Keratinocyte (primary cell): ENCODE measurements at regions not wholly inside any gene's neighbourhood (a gene's known extent, or its start where the extent isn't known, plus 50 kb on each side); places are given as distances from the start of the nearest gene placed in this dataset.

Experiments used
- DNase-seq: peaks from one replicate; pipeline ENCODE4 v3.0.0-alpha.2; 2011; ENCODE audit warnings: low read depth, missing footprints, low spot score
- FAIRE-seq: peaks from 2 replicates; lab custom pipeline; 2011; peaks lifted over from hg19 to GRCh38; lab: Jason Lieb, UNC
- H2AFZ ChIP-seq: 2 replicates; pipeline ENCODE4 v1.6.0; 2012; ENCODE audit warnings: low read length, control low read depth, inconsistent platforms; ENCODE audit not compliant: control insufficient read depth
- H3K27ac ChIP-seq: 2 replicates; pipeline ENCODE4 v1.5.1; 2011; ENCODE audit warnings: low read length; ENCODE audit not compliant: control insufficient read depth, insufficient read depth
- H3K27me3 ChIP-seq: 3 replicates; pipeline ENCODE4 v1.6.0; 2011; ENCODE audit warnings: low read length; ENCODE audit not compliant: control insufficient read depth, insufficient read depth; ENCODE audit errors: extremely low read depth
- H3K36me3 ChIP-seq, 2 experiments: 2 replicates in 1 of 2; 3 replicates in 1 of 2; pipeline ENCODE4 v1.5.1; 2011; ENCODE audit warnings: low read length in 2 of 2, mild to moderate bottlenecking in 1 of 2; ENCODE audit not compliant: control insufficient read depth in 2 of 2, insufficient read depth in 2 of 2; ENCODE audit errors: extremely low read depth in 1 of 2
- H3K4me1 ChIP-seq: 3 replicates; pipeline ENCODE4 v1.5.1; 2011; ENCODE audit warnings: low read length; ENCODE audit not compliant: control insufficient read depth, insufficient read depth; ENCODE audit errors: extremely low read depth
- H3K4me2 ChIP-seq: 3 replicates; pipeline ENCODE4 v1.6.0; 2011; ENCODE audit warnings: low read depth, low read length; ENCODE audit not compliant: control insufficient read depth, insufficient read depth; ENCODE audit errors: extremely low read depth
- H3K4me3 ChIP-seq, 3 experiments: fragments of 200-600 bp in 1 of 3; sonication (generic) in 1 of 3; 2 replicates in 2 of 3; 3 replicates in 1 of 3; pipeline ENCODE4 v1.5.1; 2011 to 2016; ENCODE audit warnings: low read length in 3 of 3, mild to moderate bottlenecking in 3 of 3, control low read depth in 2 of 3, inconsistent platforms in 1 of 3, low read depth in 1 of 3, mixed read lengths in 1 of 3, mixed run types in 1 of 3, moderate library complexity in 1 of 3; ENCODE audit not compliant: control insufficient read depth in 2 of 3, insufficient read depth in 2 of 3; ENCODE audit errors: extremely low read depth in 1 of 3
- H3K79me2 ChIP-seq: 2 replicates; pipeline ENCODE4 v1.6.0; 2012; ENCODE audit warnings: low read length; ENCODE audit not compliant: control insufficient read depth, insufficient read depth
- H3K9ac ChIP-seq: 3 replicates; pipeline ENCODE4 v1.6.0; 2011; ENCODE audit warnings: low read length; ENCODE audit not compliant: control insufficient read depth, insufficient read depth; ENCODE audit errors: extremely low read depth
- H3K9me1 ChIP-seq: 3 replicates; pipeline ENCODE4 v1.6.0; 2011; ENCODE audit warnings: low read length; ENCODE audit not compliant: control insufficient read depth, insufficient read depth; ENCODE audit errors: extremely low read depth
- H3K9me3 ChIP-seq: 2 replicates; pipeline ENCODE4 v1.5.1; 2012; ENCODE audit warnings: low read depth, low read length; ENCODE audit not compliant: control insufficient read depth
- H4K20me1 ChIP-seq: 3 replicates; pipeline ENCODE4 v1.6.0; 2011; ENCODE audit warnings: low read length; ENCODE audit not compliant: control insufficient read depth, insufficient read depth; ENCODE audit errors: extremely low read depth
- EZH2 ChIP-seq: IDR thresholded peaks from one replicate; pipeline ENCODE4 v1.6.1; 2012; ENCODE audit warnings: inconsistent platforms, mild to moderate bottlenecking, low read length, moderate library complexity
- dilution Hi-C: fragments of 300-500 bp; cut with MboI; formaldehyde crosslinking; loops from one replicate; pipeline ENCODE4 v1.7.0; 2020; ENCODE audit warnings: low sequenced_read_pairs; ENCODE audit not compliant: extremely low pct_ligation_motif_present
- TF ChIP-seq, protein P1 (sequence below), 3 experiments: IDR thresholded peaks in 1 of 3; conservative IDR thresholded peaks in 1 of 3; optimal IDR thresholded peaks in 1 of 3; 2 replicates in 2 of 3; 3 replicates in 1 of 3; pipeline versions ENCODE3 to v1.5.1; 2011; ENCODE audit warnings: low read length in 3 of 3, mild to moderate bottlenecking in 3 of 3, moderate library complexity in 2 of 3, control low read depth in 1 of 3, inconsistent platforms in 1 of 3; ENCODE audit not compliant: insufficient read depth in 2 of 3; ENCODE audit errors: extremely low read depth in 1 of 3

DNA sequence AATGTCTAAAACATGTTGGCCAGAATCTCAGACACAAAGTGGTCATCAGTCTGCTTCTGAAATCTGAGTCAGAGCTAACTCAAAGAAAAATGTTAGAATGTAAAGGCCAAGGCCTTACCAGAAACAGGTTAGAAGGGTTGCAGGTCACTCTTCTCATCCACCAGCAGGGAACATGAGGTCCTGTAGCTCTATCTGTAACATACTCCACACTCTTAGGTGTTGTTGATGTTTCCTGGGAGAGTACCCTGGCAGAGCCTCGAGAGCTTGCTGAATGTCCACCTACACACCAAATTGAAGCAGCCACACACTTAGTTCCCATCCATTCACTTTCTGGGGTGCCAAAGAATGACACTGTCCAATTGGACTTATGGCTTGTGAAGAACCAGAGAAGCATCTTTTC, 76.6 kb upstream of the INPP4B start:
- H3K79me2 ChIP-seq = no peaks in the 10 kb centered on the region
- no peaks in the 10 kb centered on the region for H4K20me1 ChIP-seq
- no peaks in the 10 kb centered on the region for H3K27me3 ChIP-seq
- H3K36me3 ChIP-seq = no peaks in the 10 kb centered on the region
- H3K4me1 ChIP-seq = no peaks in the 10 kb centered on the region
- H3K4me3 ChIP-seq = no peak overlapping the region
- H3K9me1 ChIP-seq = no peaks in the 10 kb centered on the region
- H3K4me2 ChIP-seq = no peak overlapping the region
- H3K9me3 ChIP-seq = no peaks in the 10 kb centered on the region
- no peak for TF ChIP-seq EZH2
- TF ChIP-seq, protein P1, sequence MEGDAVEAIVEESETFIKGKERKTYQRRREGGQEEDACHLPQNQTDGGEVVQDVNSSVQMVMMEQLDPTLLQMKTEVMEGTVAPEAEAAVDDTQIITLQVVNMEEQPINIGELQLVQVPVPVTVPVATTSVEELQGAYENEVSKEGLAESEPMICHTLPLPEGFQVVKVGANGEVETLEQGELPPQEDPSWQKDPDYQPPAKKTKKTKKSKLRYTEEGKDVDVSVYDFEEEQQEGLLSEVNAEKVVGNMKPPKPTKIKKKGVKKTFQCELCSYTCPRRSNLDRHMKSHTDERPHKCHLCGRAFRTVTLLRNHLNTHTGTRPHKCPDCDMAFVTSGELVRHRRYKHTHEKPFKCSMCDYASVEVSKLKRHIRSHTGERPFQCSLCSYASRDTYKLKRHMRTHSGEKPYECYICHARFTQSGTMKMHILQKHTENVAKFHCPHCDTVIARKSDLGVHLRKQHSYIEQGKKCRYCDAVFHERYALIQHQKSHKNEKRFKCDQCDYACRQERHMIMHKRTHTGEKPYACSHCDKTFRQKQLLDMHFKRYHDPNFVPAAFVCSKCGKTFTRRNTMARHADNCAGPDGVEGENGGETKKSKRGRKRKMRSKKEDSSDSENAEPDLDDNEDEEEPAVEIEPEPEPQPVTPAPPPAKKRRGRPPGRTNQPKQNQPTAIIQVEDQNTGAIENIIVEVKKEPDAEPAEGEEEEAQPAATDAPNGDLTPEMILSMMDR (optimal IDR thresholded peaks at IDR 0.05 in 1 of 3, IDR thresholded peaks at IDR 0.05 in 1 of 3, conservative IDR thresholded peaks at IDR 0.05 in 1 of 3; ENCODE audit: extremely low read depth in 1 of 3, insufficient read depth in 2 of 3, low read length in 3 of 3) = no peak
- DNase-seq (no peak), FAIRE-seq (no peak)
- no peak overlapping the region for H3K9ac ChIP-seq
- dilution Hi-C loops = no loop called here
- no peak overlapping the region for H2AFZ ChIP-seq
- H3K27ac ChIP-seq = no peak overlapping the region

DNA sequence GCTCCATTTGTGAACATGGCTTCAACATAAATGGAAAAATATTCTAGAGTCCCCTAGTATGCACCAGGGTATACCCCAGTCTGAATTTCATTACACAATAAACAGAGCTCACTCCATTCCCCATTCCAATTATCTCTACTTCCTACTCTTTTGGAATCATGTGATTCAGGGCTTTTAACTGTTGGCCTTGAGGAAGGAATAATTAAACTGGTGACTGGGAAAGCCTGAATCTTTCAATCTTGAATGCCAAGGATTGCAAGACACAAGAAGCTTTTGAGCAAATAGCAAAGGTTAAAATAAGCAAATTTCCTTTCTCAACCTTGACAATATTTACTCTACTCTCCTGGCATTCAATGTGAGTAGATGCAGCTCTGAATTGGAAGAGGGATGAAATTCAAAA, 77.5 kb upstream of the INPP4B start:
- H3K4me3 ChIP-seq = no peak overlapping the region
- no peak overlapping the region for H3K4me2 ChIP-seq
- H3K79me2 ChIP-seq = no peaks in the 10 kb centered on the region
- TF ChIP-seq EZH2 = no peak
- TF ChIP-seq, protein P1 (optimal IDR thresholded peaks at IDR 0.05 in 1 of 3, IDR thresholded peaks at IDR 0.05 in 1 of 3, conservative IDR thresholded peaks at IDR 0.05 in 1 of 3; ENCODE audit: extremely low read depth in 1 of 3, insufficient read depth in 2 of 3, low read length in 3 of 3) = no peak
- dilution Hi-C loops = no loop called here
- DNase-seq (no peak), FAIRE-seq (no peak)
- H3K9me1 ChIP-seq = no peaks in the 10 kb centered on the region
- no peak overlapping the region for H3K9ac ChIP-seq
- no peaks in the 10 kb centered on the region for H3K4me1 ChIP-seq
- no peak overlapping the region for H2AFZ ChIP-seq
- H4K20me1 ChIP-seq = no peaks in the 10 kb centered on the region
- no peaks in the 10 kb centered on the region for H3K9me3 ChIP-seq
- no peak overlapping the region for H3K27ac ChIP-seq
- no peaks in the 10 kb centered on the region for H3K27me3 ChIP-seq
- no peaks in the 10 kb centered on the region for H3K36me3 ChIP-seq
